Activated T-helper 1 cell treated with anti-CD3 and anti-CD28 coated beads, Interleukin-2, amount 50 U/mL, for 16 hours (primary cell): ENCODE measurements at regions not wholly inside any gene's neighbourhood (a gene's known extent, or its start where the extent isn't known, plus 50 kb on each side); places are given as distances from the start of the nearest gene placed in this dataset.

Source experiments
- DNase-seq, 2 donors: peaks; one replicate each; pipeline ENCODE4 v3.0.0-alpha.2; 2020; ENCODE audit warnings: low read depth in 1 of 2, low spot score in 1 of 2

- no peak for DNase-seq
These were observed 435.4 kb downstream of the PTPRU start for GRCh38 chr1:29671446-29672356.

GRCh38 chr1:29670752-29671151 lies 434.4 kb downstream of the PTPRU start:
- DNase-seq: no peak

GRCh38 chr1:29669912-29670311 lies 433.6 kb downstream of the PTPRU start:
- no peak for DNase-seq

- DNase-seq: no peak
These were observed 433.0 kb downstream of the PTPRU start for GRCh38 chr1:29669158-29669871.

- DNase-seq: no peak
These were observed 432.3 kb downstream of the PTPRU start for GRCh38 chr1:29668551-29669157.

- no peak for DNase-seq
These were observed 431.6 kb downstream of the PTPRU start for GRCh38 chr1:29667951-29668350.

GRCh38 chr1:29664711-29665110 lies 428.4 kb downstream of the PTPRU start:
- no peak for DNase-seq

GRCh38 chr1:29658688-29659087 lies 422.4 kb downstream of the PTPRU start:
- no peak for DNase-seq

GRCh38 chr1:29657816-29658215 lies 421.5 kb downstream of the PTPRU start:
- no peak for DNase-seq

- no peak for DNase-seq
These were observed 419.9 kb downstream of the PTPRU start for GRCh38 chr1:29655945-29656850.

- DNase-seq: no peak
These were observed 418.8 kb downstream of the PTPRU start for GRCh38 chr1:29655145-29655544.

- no peak for DNase-seq
These were observed 417.6 kb downstream of the PTPRU start for GRCh38 chr1:29653886-29654450.

GRCh38 chr1:29653034-29653810 lies 416.9 kb downstream of the PTPRU start:
- DNase-seq: no peak

GRCh38 chr1:29651684-29652665 lies 415.7 kb downstream of the PTPRU start:
- DNase-seq: no peak

- DNase-seq: no peak
These were observed 414.9 kb downstream of the PTPRU start for GRCh38 chr1:29651246-29651645.

GRCh38 chr1:29650476-29650875 lies 414.2 kb downstream of the PTPRU start:
- no peak for DNase-seq

GRCh38 chr1:29650041-29650400 lies 413.7 kb downstream of the PTPRU start:
- DNase-seq: no peak

GRCh38 chr1:29649189-29650040 lies 413.1 kb downstream of the PTPRU start:
- no peak for DNase-seq
